ENCODE measurements at regions not wholly inside any gene's neighbourhood (a gene's known extent, or its start where the extent isn't known, plus 50 kb on each side); places are given as distances from the start of the nearest gene placed in this dataset.

DNA sequence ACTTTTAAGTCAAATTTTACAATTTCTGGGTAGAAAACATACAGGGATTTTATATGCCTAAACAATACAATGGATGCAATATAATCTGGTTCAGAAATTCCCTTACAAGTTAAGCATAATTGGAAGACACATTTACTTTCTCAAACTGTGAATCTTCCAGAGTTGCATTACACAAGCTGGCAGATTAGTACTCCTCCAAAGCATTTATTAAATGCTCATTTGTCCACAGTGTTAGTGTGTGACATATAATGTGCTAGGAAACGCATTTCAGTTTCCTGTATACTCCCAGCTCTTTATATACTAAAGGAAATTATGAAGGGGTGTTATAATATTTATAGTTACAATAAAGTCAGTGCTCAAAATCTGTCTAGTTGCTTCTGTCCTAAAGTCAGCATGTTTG lies 239.0 kb upstream of the FIGN start:
- TF ChIP-seq, protein P1, sequence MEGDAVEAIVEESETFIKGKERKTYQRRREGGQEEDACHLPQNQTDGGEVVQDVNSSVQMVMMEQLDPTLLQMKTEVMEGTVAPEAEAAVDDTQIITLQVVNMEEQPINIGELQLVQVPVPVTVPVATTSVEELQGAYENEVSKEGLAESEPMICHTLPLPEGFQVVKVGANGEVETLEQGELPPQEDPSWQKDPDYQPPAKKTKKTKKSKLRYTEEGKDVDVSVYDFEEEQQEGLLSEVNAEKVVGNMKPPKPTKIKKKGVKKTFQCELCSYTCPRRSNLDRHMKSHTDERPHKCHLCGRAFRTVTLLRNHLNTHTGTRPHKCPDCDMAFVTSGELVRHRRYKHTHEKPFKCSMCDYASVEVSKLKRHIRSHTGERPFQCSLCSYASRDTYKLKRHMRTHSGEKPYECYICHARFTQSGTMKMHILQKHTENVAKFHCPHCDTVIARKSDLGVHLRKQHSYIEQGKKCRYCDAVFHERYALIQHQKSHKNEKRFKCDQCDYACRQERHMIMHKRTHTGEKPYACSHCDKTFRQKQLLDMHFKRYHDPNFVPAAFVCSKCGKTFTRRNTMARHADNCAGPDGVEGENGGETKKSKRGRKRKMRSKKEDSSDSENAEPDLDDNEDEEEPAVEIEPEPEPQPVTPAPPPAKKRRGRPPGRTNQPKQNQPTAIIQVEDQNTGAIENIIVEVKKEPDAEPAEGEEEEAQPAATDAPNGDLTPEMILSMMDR (IDR thresholded peaks at IDR 0.05) = no peak
- no peak for TF ChIP-seq POLR2A (IDR thresholded peaks at IDR 0.05)

Data from Peyer's patch (tissue), 4 donors.